A549 (cell line): ENCODE measurements at regions not wholly inside any gene's neighbourhood (a gene's known extent, or its start where the extent isn't known, plus 50 kb on each side); places are given as distances from the start of the nearest gene placed in this dataset.
A peak's percentile ranks its signal among the peaks of the same experiment; 100 is the strongest.

Source experiments
- ATAC-seq, 2 experiments: fragments of 200-7000 bp in 1 of 2; fragments of >200 bp in 1 of 2; cut with Nextera tagmentation in 1 of 2; cut with Tn5 transposase in 1 of 2; 3 replicates each; pipeline versions ENCODE4 v1.8.0 to v1.9.1; 2018 to 2020; ENCODE audit warnings: mild to moderate bottlenecking in 1 of 2, moderate library complexity in 1 of 2
- CTCF ChIA-PET: fragments of 300-600 bp; sonication (Branson Sonifier 250); formaldehyde crosslinking; extraction: SDS; loops from one replicate; lab custom pipeline; 2021; ENCODE audit warnings: antibody characterized with exemption, inconsistent platforms; lab: Yijun Ruan, JAX
- POLR2A ChIA-PET: fragments of 350-600 bp; formaldehyde crosslinking; extraction: SDS; loops from one replicate; lab custom pipeline; 2021; ENCODE audit warnings: antibody characterized with exemption, inconsistent platforms; lab: Yijun Ruan, JAX
- DNase-seq, 2 experiments: peaks; one replicate each; pipeline versions ENCODE4 v3.0.0 to v3.0.0-alpha.2; 2011 to 2016; ENCODE audit warnings: low read depth in 1 of 2, low spot score in 1 of 2
- FAIRE-seq: peaks from 2 replicates; lab custom pipeline; 2011; peaks lifted over from hg19 to GRCh38; lab: Jason Lieb, UNC
- H3K27ac ChIP-seq, 2 experiments: fragments of >200 bp; sonication (Bioruptor Twin); formaldehyde crosslinking; 3 replicates each; pipeline ENCODE4 v1.5.1; 2016 to 2017
- H3K4me1 ChIP-seq: fragments of >200 bp; sonication (Bioruptor Twin); formaldehyde crosslinking; 3 replicates; pipeline ENCODE4 v1.6.1; 2016
- H3K4me2 ChIP-seq: fragments of >200 bp; sonication (Bioruptor Twin); formaldehyde crosslinking; 3 replicates; pipeline ENCODE4 v1.6.1; 2016
- H3K4me3 ChIP-seq: fragments of >200 bp; sonication (Bioruptor Twin); formaldehyde crosslinking; 3 replicates; pipeline ENCODE4 v1.5.1; 2016
- H3K9me3 ChIP-seq: fragments of >200 bp; sonication (Bioruptor Twin); formaldehyde crosslinking; 3 replicates; pipeline ENCODE4 v1.6.1; 2016
- CHD4 ChIP-seq: fragments of 200-600 bp; sonication (generic); IDR thresholded peaks from 2 replicates; pipeline ENCODE4 v1.6.1; 2016; ENCODE audit warnings: antibody characterized with exemption, mild to moderate bottlenecking, borderline replicate concordance
- EHMT2 ChIP-seq: fragments of 200-600 bp; sonication (generic); IDR thresholded peaks from 2 replicates; pipeline ENCODE4 v1.6.1; 2016; ENCODE audit warnings: antibody characterized with exemption, low read depth, mild to moderate bottlenecking, moderate library complexity
- ESRRA ChIP-seq: fragments of 150-350 bp; IDR thresholded peaks from 2 replicates; pipeline ENCODE4 v1.6.1; 2014; ENCODE audit warnings: mild to moderate bottlenecking, low read length, borderline replicate concordance
- FOSB ChIP-seq: fragments of 250-450 bp; sonication (Bioruptor Pico); IDR thresholded peaks from 2 replicates; pipeline ENCODE4 v1.5.0; 2020; ENCODE audit warnings: mild to moderate bottlenecking, moderate library complexity
- FOSL2 ChIP-seq, 2 experiments: fragments of 450-650 bp in 1 of 2; fragments of >200 bp in 1 of 2; sonication (Bioruptor Twin) in 1 of 2; formaldehyde crosslinking; IDR thresholded peaks; 2 replicates each; pipeline versions ENCODE4 v1.5.0 to v1.6.1; 2016 to 2020; ENCODE audit warnings: mild to moderate bottlenecking in 1 of 2, moderate library complexity in 1 of 2
- FOXS1 ChIP-seq: fragments of 250-450 bp; sonication (Bioruptor Pico); IDR thresholded peaks from 2 replicates; pipeline ENCODE4 v1.5.0; 2020; ENCODE audit warnings: mild to moderate bottlenecking, moderate library complexity
- HES2 ChIP-seq: fragments of >200 bp; sonication (Bioruptor Twin); formaldehyde crosslinking; IDR thresholded peaks from 2 replicates; pipeline ENCODE4 v1.6.1; 2016
- HOXA7 ChIP-seq: fragments of 250-450 bp; sonication (Bioruptor Pico); IDR thresholded peaks from 2 replicates; pipeline ENCODE4 v1.5.0; 2020; ENCODE audit warnings: mild to moderate bottlenecking, moderate library complexity
- HOXB13 ChIP-seq: fragments of 250-450 bp; sonication (Bioruptor Pico); IDR thresholded peaks from 2 replicates; pipeline ENCODE4 v1.5.0; 2020; ENCODE audit warnings: low read depth, mild to moderate bottlenecking, moderate library complexity
- HOXB5 ChIP-seq: fragments of 250-450 bp; sonication (Bioruptor Pico); IDR thresholded peaks from 2 replicates; pipeline ENCODE4 v1.5.0; 2020; ENCODE audit warnings: mild to moderate bottlenecking, moderate library complexity
- JUNB ChIP-seq: fragments of >200 bp; sonication (Bioruptor Twin); formaldehyde crosslinking; IDR thresholded peaks from 2 replicates; pipeline ENCODE4 v1.6.1; 2016
- KDM1A ChIP-seq: fragments of 200-600 bp; sonication (generic); IDR thresholded peaks from 2 replicates; pipeline ENCODE4 v1.6.1; 2016; ENCODE audit warnings: low read depth, mild to moderate bottlenecking
- MAFK ChIP-seq: fragments of 450-650 bp; IDR thresholded peaks from 2 replicates; pipeline ENCODE4 v1.6.1; 2014; ENCODE audit not compliant: partially characterized antibody
- MAZ ChIP-seq: fragments of 150-350 bp; IDR thresholded peaks from 2 replicates; pipeline ENCODE4 v1.6.1; 2014; ENCODE audit warnings: antibody characterized with exemption, low read depth, low read length, borderline replicate concordance
- MYC ChIP-seq: IDR thresholded peaks from 2 replicates; pipeline ENCODE4 v1.6.1; 2012; ENCODE audit warnings: mild to moderate bottlenecking, inconsistent platforms, low read length, improper control_type of control experiment, borderline replicate concordance
- NFE2L2 ChIP-seq: fragments of 150-350 bp; conservative IDR thresholded peaks from 2 replicates; pipeline ENCODE4 v1.6.1; 2014; ENCODE audit warnings: low read length
- NPAS2 ChIP-seq: fragments of 250-450 bp; sonication (Bioruptor Pico); IDR thresholded peaks from 2 replicates; pipeline ENCODE4 v1.8.0; 2022; ENCODE audit warnings: mild to moderate bottlenecking, moderate library complexity, borderline replicate concordance
- RAD21 ChIP-seq, 2 experiments: fragments of >200 bp in 1 of 2; sonication (Bioruptor Twin) in 1 of 2; formaldehyde crosslinking in 1 of 2; IDR thresholded peaks in 1 of 2; conservative IDR thresholded peaks in 1 of 2; 2 replicates in 1 of 2; 3 replicates in 1 of 2; pipeline ENCODE4 v1.6.1; 2012 to 2018; ENCODE audit warnings: inconsistent platforms in 1 of 2
- RFX5 ChIP-seq: fragments of 450-650 bp; IDR thresholded peaks from 2 replicates; pipeline ENCODE4 v1.7.1; 2014; ENCODE audit warnings: antibody characterized with exemption, mild to moderate bottlenecking, moderate library complexity
- SMC3 ChIP-seq: fragments of >200 bp; sonication (Bioruptor Twin); formaldehyde crosslinking; IDR thresholded peaks from 3 replicates; pipeline ENCODE4 v1.6.1; 2018; ENCODE audit warnings: inconsistent platforms
- ZFP36 ChIP-seq: fragments of 450-650 bp; IDR thresholded peaks from 2 replicates; pipeline ENCODE4 v1.6.1; 2014; ENCODE audit warnings: borderline replicate concordance; ENCODE audit not compliant: partially characterized antibody
- ZSCAN20 ChIP-seq: fragments of 250-450 bp; sonication (Bioruptor Pico); IDR thresholded peaks from 2 replicates; pipeline ENCODE4 v1.8.0; 2022; ENCODE audit warnings: mild to moderate bottlenecking, moderate library complexity
- WGBS: methylation state at CpG from one replicate; pipeline ENCODE4 v1.1.6; 2017; ENCODE audit errors: missing lambda C conversion rate; 5-methylcytosine and 5-hydroxymethylcytosine counted together

GRCh38 chr2:215671691-215672090 is 235.8 kb upstream of the FN1 start:
- ChIA-PET POLR2A (interaction anchor here (0.6 kb wide), 1 partner anchor 519 kb away, joined by 3 read pairs; no protein-coding TSS in a partner anchor), CTCF (interaction anchor here (1.0 to 1.7 kb wide), 2 partner anchors 10 to 26 kb away, joined by 3 to 4 read pairs; no protein-coding TSS in a partner anchor)
- Histone ChIP-seq H3K9me3 (peaks cover 4% of the 10 kb centered on the region; the same call in 1 of the 3 replicates), H3K27ac (no peak overlapping the region), H3K4me2 (no peak overlapping the region), H3K4me3 (no peak overlapping the region), H3K4me1 (no peaks in the 10 kb centered on the region)
- DNase-seq: no peak
- FAIRE-seq: no peak
- 80% methylated on average over 6 of the region's 6 CpGs for WGBS
- ATAC-seq: no peak
- TF ChIP-seq NFE2L2 (no peak), HOXB13 (CRISPR knock-in tag) (no peak), FOXS1 (CRISPR knock-in tag) (no peak)

GRCh38 chr2:215671244-215671643 is 235.4 kb upstream of the FN1 start:
- no peaks in the 10 kb centered on the region for H3K4me1 ChIP-seq
- POLR2A ChIA-PET: interaction anchor here (0.6 kb wide), 1 partner anchor 519 kb away, joined by 3 read pairs; no protein-coding TSS in a partner anchor

GRCh38 chr2:215670396-215670795 is 234.5 kb upstream of the FN1 start:
- H3K4me2 ChIP-seq: no peak overlapping the region
- no peak overlapping the region for H3K4me3 ChIP-seq
- TF ChIP-seq MAFK (peak; percentile 16), FOSL2 (IDR thresholded peaks at IDR 0.05) (no peak), FOSL2 (CRISPR knock-in tag; IDR thresholded peaks at IDR 0.05) (no peak)
- ATAC-seq (no peak), DNase-seq (no peak), FAIRE-seq (no peak)
- CTCF ChIA-PET: interaction anchor here (1.7 kb wide), 1 partner anchor 12 kb away, joined by 4 read pairs; no protein-coding TSS in a partner anchor
- 90% methylated on average over 4 of the region's 4 CpGs for WGBS
- POLR2A ChIA-PET: no interaction called here
- H3K9me3 ChIP-seq: peaks cover 4% of the 10 kb centered on the region; the same call in 1 of the 3 replicates
- H3K4me1 ChIP-seq: peaks cover under 1% of the 10 kb centered on the region
- no peak overlapping the region for H3K27ac ChIP-seq

More at GRCh38 chr2:215671244-215671643, 235.4 kb upstream of the FN1 start:
- H3K4me3 ChIP-seq: no peak overlapping the region
- CTCF ChIA-PET: interaction anchor here (1.0 to 1.7 kb wide), 2 partner anchors 11 to 26 kb away, joined by 3 to 4 read pairs; no protein-coding TSS in a partner anchor
- ATAC-seq (no peak), DNase-seq (no peak), FAIRE-seq (no peak)
- H3K4me2 ChIP-seq: no peak overlapping the region
- no peak for TF ChIP-seq FOSB
- no peak for TF ChIP-seq JUNB
- no peak for TF ChIP-seq HES2
- no peak for TF ChIP-seq CHD4
- TF ChIP-seq KDM1A: no peak
- TF ChIP-seq MYC: no peak
- TF ChIP-seq ESRRA: no peak
- no peak for TF ChIP-seq SMC3
- no peak for TF ChIP-seq MAZ
- TF ChIP-seq RAD21 (conservative IDR thresholded peaks at IDR 0.05 in 1 of 2, IDR thresholded peaks at IDR 0.05 in 1 of 2): no peak
- no peak for TF ChIP-seq EHMT2
- TF ChIP-seq RFX5: no peak
- no peak for TF ChIP-seq NPAS2 (CRISPR knock-in tag)
- no peak for TF ChIP-seq HOXB5 (CRISPR knock-in tag)
- TF ChIP-seq ZFP36: no peak
- TF ChIP-seq ZSCAN20 (CRISPR knock-in tag): no peak
- no peak for TF ChIP-seq HOXA7 (CRISPR knock-in tag)
- WGBS: 92% methylated on average over 2 of the region's 2 CpGs
- H3K27ac ChIP-seq: no peak overlapping the region
- H3K9me3 ChIP-seq: peaks cover 4% of the 10 kb centered on the region; the same call in 1 of the 3 replicates
